ENCODE measurements at regions not wholly inside any gene's neighbourhood (a gene's known extent, or its start where the extent isn't known, plus 50 kb on each side); places are given as distances from the start of the nearest gene placed in this dataset.
"Not testable (repeated sequence)": the region's sequence is repeated elsewhere in the genome, so short reads cannot be mapped to it uniquely, and the experiment has no call there.

GRCh38 chr3:65265511-65265910, 577.7 kb upstream of the ADAMTS9 start:
- no peak overlapping the region for H3K4me3 ChIP-seq (ENCODE audit: low read length)
- H3K36me3 ChIP-seq (ENCODE audit: control insufficient read depth, insufficient read depth, low read length) = no peaks in the 10 kb centered on the region
- no peaks in the 10 kb centered on the region for H3K27me3 ChIP-seq (ENCODE audit: control insufficient read depth, insufficient read depth, low read length)
- no peaks in the 10 kb centered on the region for H3K4me1 ChIP-seq (ENCODE audit: control insufficient read depth, insufficient read depth, low read length)
- no peaks in the 10 kb centered on the region for H3K9me3 ChIP-seq (ENCODE audit: control insufficient read depth, low read depth, low read length)
- DNase-seq = no peak
- 89% methylated on average over 2 of the region's 4 CpGs for WGBS (ENCODE audit: insufficient coverage, low lambda C conversion rate)
- H3K27ac ChIP-seq (ENCODE audit: low read length) = no peak overlapping the region

- H3K9me3 ChIP-seq (ENCODE audit: control insufficient read depth, low read depth, low read length) = no peaks in the 10 kb centered on the region
- H3K4me3 ChIP-seq (ENCODE audit: low read length) = no peak overlapping the region
- no peaks in the 10 kb centered on the region for H3K36me3 ChIP-seq (ENCODE audit: control insufficient read depth, insufficient read depth, low read length)
- H3K27me3 ChIP-seq (ENCODE audit: control insufficient read depth, insufficient read depth, low read length) = no peaks in the 10 kb centered on the region
- 93% methylated on average over 3 of the region's 5 CpGs for WGBS (ENCODE audit: insufficient coverage, low lambda C conversion rate)
- H3K4me1 ChIP-seq (ENCODE audit: control insufficient read depth, insufficient read depth, low read length) = no peaks in the 10 kb centered on the region
- no peak overlapping the region for H3K27ac ChIP-seq (ENCODE audit: low read length)
- no peak for DNase-seq
These were observed 574.7 kb upstream of the ADAMTS9 start for GRCh38 chr3:65262548-65262947.

GRCh38 chr3:65259946-65260345, 572.1 kb upstream of the ADAMTS9 start:
- H3K9me3 ChIP-seq (ENCODE audit: control insufficient read depth, low read depth, low read length) = no peaks in the 10 kb centered on the region
- no peak overlapping the region for H3K27ac ChIP-seq (ENCODE audit: low read length)
- H3K36me3 ChIP-seq (ENCODE audit: control insufficient read depth, insufficient read depth, low read length) = no peaks in the 10 kb centered on the region
- H3K27me3 ChIP-seq (ENCODE audit: control insufficient read depth, insufficient read depth, low read length) = no peaks in the 10 kb centered on the region
- no CpG with 5 or more reads among the region's 1 CpG for WGBS (ENCODE audit: insufficient coverage, low lambda C conversion rate)
- no peak for DNase-seq
- no peak overlapping the region for H3K4me3 ChIP-seq (ENCODE audit: low read length)
- no peaks in the 10 kb centered on the region for H3K4me1 ChIP-seq (ENCODE audit: control insufficient read depth, insufficient read depth, low read length)

GRCh38 chr3:65252914-65253313, 565.1 kb upstream of the ADAMTS9 start:
- WGBS (ENCODE audit: insufficient coverage, low lambda C conversion rate) = no CpG with 5 or more reads among the region's 3 CpGs
- H3K27me3 ChIP-seq (ENCODE audit: control insufficient read depth, insufficient read depth, low read length); H3K4me3 ChIP-seq (ENCODE audit: low read length); H3K27ac ChIP-seq (ENCODE audit: low read length); H3K4me1 ChIP-seq (ENCODE audit: control insufficient read depth, insufficient read depth, low read length); H3K9me3 ChIP-seq (ENCODE audit: control insufficient read depth, low read depth, low read length); DNase-seq; H3K36me3 ChIP-seq (ENCODE audit: control insufficient read depth, insufficient read depth, low read length): not testable (repeated sequence)

DNA sequence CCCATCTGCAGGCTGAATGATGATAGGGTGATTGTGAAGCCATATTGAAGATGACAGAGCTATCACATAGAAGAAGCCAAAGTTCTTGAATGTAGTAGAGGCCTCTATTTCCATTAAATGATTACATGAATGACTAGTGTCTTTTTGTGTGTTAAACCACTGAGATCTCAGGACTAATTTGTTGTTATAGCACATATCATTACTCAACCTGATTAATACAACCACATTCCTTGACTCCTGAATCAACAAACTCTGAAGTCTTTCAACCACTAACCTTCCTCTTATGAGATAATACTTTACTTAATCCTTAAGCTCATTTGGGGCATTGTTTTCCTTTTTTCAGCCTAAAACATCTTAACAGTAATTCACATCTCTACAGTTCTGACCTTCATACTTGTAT, 564.5 kb upstream of the ADAMTS9 start:
- no peaks in the 10 kb centered on the region for H3K36me3 ChIP-seq (ENCODE audit: control insufficient read depth, insufficient read depth, low read length)
- no peak overlapping the region for H3K4me3 ChIP-seq (ENCODE audit: low read length)
- H3K9me3 ChIP-seq (ENCODE audit: control insufficient read depth, low read depth, low read length) = no peaks in the 10 kb centered on the region
- no peak overlapping the region for H3K27ac ChIP-seq (ENCODE audit: low read length)
- DNase-seq = no peak
- H3K27me3 ChIP-seq (ENCODE audit: control insufficient read depth, insufficient read depth, low read length) = peaks cover 5% of the 10 kb centered on the region
- no peaks in the 10 kb centered on the region for H3K4me1 ChIP-seq (ENCODE audit: control insufficient read depth, insufficient read depth, low read length)

DNA sequence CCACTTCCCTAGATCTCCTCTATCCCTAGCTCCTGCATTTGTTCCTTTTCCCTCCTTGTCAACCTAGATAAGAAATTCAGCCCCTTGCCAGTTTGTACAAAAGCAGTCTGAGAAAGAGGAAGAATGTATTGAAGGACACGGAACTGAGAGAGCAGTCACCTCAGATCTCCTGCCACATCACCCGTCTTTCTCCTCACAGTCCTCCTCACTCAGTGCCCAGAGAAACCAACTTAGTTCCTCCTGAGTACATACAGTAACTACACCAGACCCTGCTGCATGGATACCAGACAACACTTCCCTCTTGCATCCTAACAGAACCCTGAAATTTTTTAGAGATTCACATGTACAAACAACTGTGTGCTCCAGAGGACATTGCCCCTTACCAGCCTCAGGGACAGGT, 563.6 kb upstream of the ADAMTS9 start:
- Histone ChIP-seq H3K9me3 (ENCODE audit: control insufficient read depth, low read depth, low read length) (no peaks in the 10 kb centered on the region), H3K4me3 (ENCODE audit: low read length) (no peak overlapping the region), H3K4me1 (ENCODE audit: control insufficient read depth, insufficient read depth, low read length) (no peaks in the 10 kb centered on the region), H3K27ac (ENCODE audit: low read length) (no peak overlapping the region), H3K27me3 (ENCODE audit: control insufficient read depth, insufficient read depth, low read length) (peaks cover 5% of the 10 kb centered on the region), H3K36me3 (ENCODE audit: control insufficient read depth, insufficient read depth, low read length) (no peaks in the 10 kb centered on the region)
- WGBS (ENCODE audit: insufficient coverage, low lambda C conversion rate) = no CpG with 5 or more reads among the region's 2 CpGs
- DNase-seq = no peak

GRCh38 chr3:65246561-65246960, 558.8 kb upstream of the ADAMTS9 start:
- Histone ChIP-seq H3K36me3 (ENCODE audit: control insufficient read depth, insufficient read depth, low read length) (no peaks in the 10 kb centered on the region), H3K9me3 (ENCODE audit: control insufficient read depth, low read depth, low read length) (no peaks in the 10 kb centered on the region), H3K4me3 (ENCODE audit: low read length) (no peak overlapping the region), H3K27ac (ENCODE audit: low read length) (no peak overlapping the region), H3K4me1 (ENCODE audit: control insufficient read depth, insufficient read depth, low read length) (no peaks in the 10 kb centered on the region), H3K27me3 (ENCODE audit: control insufficient read depth, insufficient read depth, low read length) (peaks cover 5% of the 10 kb centered on the region)
- no CpG with 5 or more reads among the region's 6 CpGs for WGBS (ENCODE audit: insufficient coverage, low lambda C conversion rate)
- no peak for DNase-seq

DNA sequence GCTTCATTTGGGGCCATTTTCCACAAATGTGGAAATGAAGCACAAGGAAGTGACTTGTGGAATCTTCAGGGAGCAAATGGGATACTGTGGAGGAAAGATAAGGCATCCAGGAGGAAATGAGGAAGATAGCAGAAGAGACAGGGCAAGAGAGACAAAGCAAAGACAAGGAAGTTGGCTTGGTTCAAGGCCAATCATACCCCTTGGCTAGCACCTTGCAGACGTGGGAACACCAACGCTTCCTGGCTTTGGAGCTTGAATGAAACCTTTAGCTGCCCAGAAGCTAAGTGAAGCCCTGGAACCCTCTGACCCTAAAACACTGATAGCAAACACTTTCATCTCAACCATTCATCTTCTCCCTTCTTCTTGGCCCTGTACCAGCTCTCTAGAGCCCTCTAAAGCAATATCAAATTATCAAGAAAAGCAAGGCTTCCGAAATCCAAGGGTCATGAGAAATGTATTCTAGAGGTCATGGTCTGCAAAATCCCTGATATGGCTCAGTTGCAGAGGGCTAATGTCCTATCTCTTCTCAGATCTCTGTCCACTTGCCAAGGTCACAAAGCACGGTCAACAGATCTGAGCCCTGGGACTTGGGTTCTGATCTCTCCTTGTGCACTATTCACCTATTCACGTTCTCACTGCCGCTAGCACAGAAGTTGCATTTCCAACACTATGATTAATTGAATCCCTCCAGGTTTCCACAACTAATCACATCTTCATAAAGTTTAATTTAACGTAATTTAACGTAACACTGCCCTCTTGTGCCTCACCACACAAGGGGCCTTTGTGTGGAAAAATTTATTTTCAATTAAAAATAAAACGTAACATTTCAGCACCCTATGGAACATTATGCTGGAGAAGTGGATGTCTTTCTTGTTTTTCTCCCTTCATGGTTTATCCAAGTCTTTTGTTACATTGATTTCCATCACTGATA, 557.6 kb upstream of the ADAMTS9 start:
- Histone ChIP-seq H3K9me3 (ENCODE audit: control insufficient read depth, low read depth, low read length) (no peaks in the 10 kb centered on the region), H3K36me3 (ENCODE audit: control insufficient read depth, insufficient read depth, low read length) (no peaks in the 10 kb centered on the region), H3K4me1 (ENCODE audit: control insufficient read depth, insufficient read depth, low read length) (no peaks in the 10 kb centered on the region), H3K4me3 (ENCODE audit: low read length) (no peak overlapping the region), H3K27me3 (ENCODE audit: control insufficient read depth, insufficient read depth, low read length) (peaks cover 2% of the 10 kb centered on the region), H3K27ac (ENCODE audit: low read length) (no peak overlapping the region)
- 85% methylated on average over 3 of the region's 9 CpGs for WGBS (ENCODE audit: insufficient coverage, low lambda C conversion rate)
- DNase-seq = peak in 1 of 2 donors; percentile 11

GRCh38 chr3:65240366-65240765, 552.6 kb upstream of the ADAMTS9 start:
- no peak overlapping the region for H3K27ac ChIP-seq (ENCODE audit: low read length)
- H3K4me1 ChIP-seq (ENCODE audit: control insufficient read depth, insufficient read depth, low read length) = no peaks in the 10 kb centered on the region
- no CpG with 5 or more reads among the region's 6 CpGs for WGBS (ENCODE audit: insufficient coverage, low lambda C conversion rate)
- H3K4me3 ChIP-seq (ENCODE audit: low read length) = no peak overlapping the region
- no peaks in the 10 kb centered on the region for H3K27me3 ChIP-seq (ENCODE audit: control insufficient read depth, insufficient read depth, low read length)
- no peak for DNase-seq
- H3K36me3 ChIP-seq (ENCODE audit: control insufficient read depth, insufficient read depth, low read length) = no peaks in the 10 kb centered on the region
- no peaks in the 10 kb centered on the region for H3K9me3 ChIP-seq (ENCODE audit: control insufficient read depth, low read depth, low read length)

DNA sequence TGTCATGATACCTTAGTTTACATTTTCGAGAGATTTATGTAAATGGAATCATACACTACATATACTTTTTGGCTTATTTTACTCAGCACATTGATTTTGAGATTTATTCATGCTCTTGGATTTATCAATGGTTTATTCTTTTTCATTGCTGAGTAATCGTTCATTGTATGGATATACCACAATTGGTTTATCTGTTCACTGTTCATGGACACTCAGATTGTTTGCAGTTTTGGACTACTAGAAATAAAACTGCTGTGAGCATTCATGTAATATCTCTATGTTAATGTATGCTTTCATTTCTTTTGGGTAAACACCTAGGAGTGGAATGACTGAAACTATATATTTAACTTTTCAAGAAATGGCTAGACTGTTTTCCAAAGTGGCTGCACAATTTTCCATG, 550.9 kb upstream of the ADAMTS9 start:
- Histone ChIP-seq H3K27me3 (ENCODE audit: control insufficient read depth, insufficient read depth, low read length) (no peaks in the 10 kb centered on the region), H3K9me3 (ENCODE audit: control insufficient read depth, low read depth, low read length) (no peaks in the 10 kb centered on the region), H3K27ac (ENCODE audit: low read length) (no peak overlapping the region), H3K4me3 (ENCODE audit: low read length) (no peak overlapping the region), H3K4me1 (ENCODE audit: control insufficient read depth, insufficient read depth, low read length) (no peaks in the 10 kb centered on the region), H3K36me3 (ENCODE audit: control insufficient read depth, insufficient read depth, low read length) (no peaks in the 10 kb centered on the region)
- no peak for DNase-seq
- WGBS (ENCODE audit: insufficient coverage, low lambda C conversion rate) = 80% methylated on average over 2 of the region's 2 CpGs

DNA sequence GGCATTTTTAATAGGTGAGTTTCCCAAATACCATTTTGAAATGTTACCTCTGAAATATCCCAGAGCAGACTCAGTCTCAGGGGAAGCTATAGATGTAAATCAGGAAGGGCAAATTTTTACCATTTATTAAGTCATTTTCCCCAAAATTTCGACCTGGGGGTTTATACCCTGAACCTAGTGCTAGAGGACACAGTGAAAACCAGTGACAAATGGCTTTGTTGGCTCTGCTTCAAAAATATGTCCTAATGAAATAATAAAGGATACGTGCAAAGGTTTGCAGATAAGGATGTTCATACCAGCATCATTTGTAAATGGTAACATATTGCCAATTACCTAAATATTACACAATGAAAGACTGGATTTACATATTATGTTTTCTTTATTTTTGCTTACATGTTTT, 546.7 kb upstream of the ADAMTS9 start:
- no peaks in the 10 kb centered on the region for H3K4me1 ChIP-seq (ENCODE audit: control insufficient read depth, insufficient read depth, low read length)
- no peaks in the 10 kb centered on the region for H3K27me3 ChIP-seq (ENCODE audit: control insufficient read depth, insufficient read depth, low read length)
- no peaks in the 10 kb centered on the region for H3K9me3 ChIP-seq (ENCODE audit: control insufficient read depth, low read depth, low read length)
- WGBS (ENCODE audit: insufficient coverage, low lambda C conversion rate) = 67% methylated on average over 1 of the region's 2 CpGs
- no peak overlapping the region for H3K4me3 ChIP-seq (ENCODE audit: low read length)
- H3K27ac ChIP-seq (ENCODE audit: low read length) = no peak overlapping the region
- no peak for DNase-seq
- no peaks in the 10 kb centered on the region for H3K36me3 ChIP-seq (ENCODE audit: control insufficient read depth, insufficient read depth, low read length)
